ENCODE measurements at regions not wholly inside any gene's neighbourhood (a gene's known extent, or its start where the extent isn't known, plus 50 kb on each side); places are given as distances from the start of the nearest gene placed in this dataset.

GRCh38 chr3:160047876-160048275, 59.2 kb downstream of the IL12A start:
- Mint-ChIP-seq H3K4me3 (no peak overlapping the region), H3K9me3 (no peaks in the 10 kb centered on the region), H3K36me3 (no peaks in the 10 kb centered on the region), H3K4me1 (ENCODE audit: unreplicated experiment) (peaks cover 10% of the 10 kb centered on the region), H3K27me3 (no peaks in the 10 kb centered on the region), H3K27ac (no peak overlapping the region)
- TF ChIP-seq, protein P1, sequence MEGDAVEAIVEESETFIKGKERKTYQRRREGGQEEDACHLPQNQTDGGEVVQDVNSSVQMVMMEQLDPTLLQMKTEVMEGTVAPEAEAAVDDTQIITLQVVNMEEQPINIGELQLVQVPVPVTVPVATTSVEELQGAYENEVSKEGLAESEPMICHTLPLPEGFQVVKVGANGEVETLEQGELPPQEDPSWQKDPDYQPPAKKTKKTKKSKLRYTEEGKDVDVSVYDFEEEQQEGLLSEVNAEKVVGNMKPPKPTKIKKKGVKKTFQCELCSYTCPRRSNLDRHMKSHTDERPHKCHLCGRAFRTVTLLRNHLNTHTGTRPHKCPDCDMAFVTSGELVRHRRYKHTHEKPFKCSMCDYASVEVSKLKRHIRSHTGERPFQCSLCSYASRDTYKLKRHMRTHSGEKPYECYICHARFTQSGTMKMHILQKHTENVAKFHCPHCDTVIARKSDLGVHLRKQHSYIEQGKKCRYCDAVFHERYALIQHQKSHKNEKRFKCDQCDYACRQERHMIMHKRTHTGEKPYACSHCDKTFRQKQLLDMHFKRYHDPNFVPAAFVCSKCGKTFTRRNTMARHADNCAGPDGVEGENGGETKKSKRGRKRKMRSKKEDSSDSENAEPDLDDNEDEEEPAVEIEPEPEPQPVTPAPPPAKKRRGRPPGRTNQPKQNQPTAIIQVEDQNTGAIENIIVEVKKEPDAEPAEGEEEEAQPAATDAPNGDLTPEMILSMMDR (conservative IDR thresholded peaks at IDR 0.05), result no peak
- DNase-seq (ENCODE audit: extremely low spot score, unreplicated experiment), result no peak

GRCh38 chr3:160049038-160049437, 60.4 kb downstream of the IL12A start:
- Mint-ChIP-seq H3K9me3 (no peaks in the 10 kb centered on the region), H3K4me3 (no peak overlapping the region), H3K27ac (no peak overlapping the region), H3K36me3 (no peaks in the 10 kb centered on the region), H3K4me1 (ENCODE audit: unreplicated experiment) (peaks cover 10% of the 10 kb centered on the region), H3K27me3 (no peaks in the 10 kb centered on the region)
- no peak for DNase-seq (ENCODE audit: extremely low spot score, unreplicated experiment)
- TF ChIP-seq, protein P1 (conservative IDR thresholded peaks at IDR 0.05), result no peak

- no peaks in the 10 kb centered on the region for H3K9me3 Mint-ChIP-seq
- no peaks in the 10 kb centered on the region for H3K36me3 Mint-ChIP-seq
- peaks cover 10% of the 10 kb centered on the region for H3K4me1 Mint-ChIP-seq (ENCODE audit: unreplicated experiment)
- H3K4me3 Mint-ChIP-seq, result no peak overlapping the region
- no peak for DNase-seq (ENCODE audit: extremely low spot score, unreplicated experiment)
- no peak overlapping the region for H3K27ac Mint-ChIP-seq
- TF ChIP-seq, protein P1 (conservative IDR thresholded peaks at IDR 0.05), result no peak
- no peaks in the 10 kb centered on the region for H3K27me3 Mint-ChIP-seq
Observed at GRCh38 chr3:160049565-160049964, 60.9 kb downstream of the IL12A start.

- H3K36me3 Mint-ChIP-seq, result no peaks in the 10 kb centered on the region
- no peak for DNase-seq (ENCODE audit: extremely low spot score, unreplicated experiment)
- no peaks in the 10 kb centered on the region for H3K9me3 Mint-ChIP-seq
- H3K4me3 Mint-ChIP-seq, result no peak overlapping the region
- H3K27me3 Mint-ChIP-seq, result no peaks in the 10 kb centered on the region
- TF ChIP-seq, protein P1 (conservative IDR thresholded peaks at IDR 0.05), result no peak
- H3K27ac Mint-ChIP-seq, result no peak overlapping the region
- peaks cover 10% of the 10 kb centered on the region for H3K4me1 Mint-ChIP-seq (ENCODE audit: unreplicated experiment)
Observed at GRCh38 chr3:160049988-160050387, 61.4 kb downstream of the IL12A start.

GRCh38 chr3:160052385-160053047, 63.9 kb downstream of the IL12A start:
- Mint-ChIP-seq H3K27ac (no peak overlapping the region), H3K4me3 (no peak overlapping the region), H3K36me3 (no peaks in the 10 kb centered on the region)

More at GRCh38 chr3:160052385-160053047, 63.9 kb downstream of the IL12A start:
- Mint-ChIP-seq H3K9me3 (no peaks in the 10 kb centered on the region), H3K27me3 (no peaks in the 10 kb centered on the region), H3K4me1 (ENCODE audit: unreplicated experiment) (peaks cover 10% of the 10 kb centered on the region)
- no peak for DNase-seq (ENCODE audit: extremely low spot score, unreplicated experiment)
- TF ChIP-seq, protein P1 (conservative IDR thresholded peaks at IDR 0.05), result no peak
